ENCODE measurements at regions not wholly inside any gene's neighbourhood (a gene's known extent, or its start where the extent isn't known, plus 50 kb on each side); places are given as distances from the start of the nearest gene placed in this dataset.
A peak's percentile ranks its signal among the peaks of the same experiment; 100 is the strongest.
"Not testable (repeated sequence)": the region's sequence is repeated elsewhere in the genome, so short reads cannot be mapped to it uniquely, and the experiment has no call there.

DNA sequence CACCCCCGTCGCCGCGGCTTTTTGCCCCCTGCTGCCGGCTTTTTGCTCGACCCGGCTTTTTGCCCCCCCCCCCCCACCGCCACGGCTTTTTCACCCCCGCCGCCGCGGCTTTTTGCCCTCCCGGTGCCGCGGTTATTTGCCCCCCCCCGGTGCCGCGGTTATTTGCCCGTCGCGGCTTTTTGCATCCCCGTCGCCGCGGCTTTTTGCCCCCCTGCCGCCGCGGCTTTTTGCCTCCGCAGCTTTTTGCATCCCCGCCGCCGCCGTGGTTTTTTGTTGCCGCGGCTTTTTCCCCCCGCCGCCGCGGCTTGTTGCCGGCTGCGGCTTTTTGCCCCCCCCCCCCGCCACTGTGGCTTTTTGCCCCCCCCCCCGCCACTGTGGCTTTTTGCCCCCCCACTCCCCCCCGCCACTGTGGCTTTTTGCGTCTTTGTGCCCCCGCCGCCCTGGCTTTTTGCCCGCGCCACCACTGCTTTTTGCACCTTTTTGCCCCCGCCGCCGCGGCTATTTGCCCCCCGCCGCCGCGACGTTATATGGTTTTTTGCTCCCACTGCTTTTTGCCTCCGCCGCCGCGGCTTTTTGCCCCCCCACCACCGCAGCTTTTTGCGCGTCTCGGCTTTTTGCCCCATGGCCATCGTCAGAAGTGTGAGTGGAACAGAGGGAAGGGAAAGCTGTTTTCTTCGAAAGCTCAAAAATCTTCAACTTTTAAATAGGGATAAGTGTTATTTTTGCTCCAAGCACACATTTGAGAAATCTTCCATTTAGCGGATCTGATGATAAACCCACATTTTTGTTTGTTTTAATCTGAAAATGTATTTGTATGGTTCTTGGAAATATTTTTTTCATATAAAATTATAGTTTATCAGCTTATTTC, 2787.6 kb downstream of the RPIA start:
- not testable (repeated sequence) for H2BK15ac ChIP-seq (replicated peaks; ENCODE audit: low read depth); H3K56ac ChIP-seq (ENCODE audit: low read length); H4K8ac ChIP-seq (ENCODE audit: low read depth, low read length); H4K5ac ChIP-seq (ENCODE audit: low read length); H3K23ac ChIP-seq (ENCODE audit: low read length); H2AK5ac ChIP-seq (ENCODE audit: low read length); H3K18ac ChIP-seq (ENCODE audit: low read length); H3K36me3 ChIP-seq (ENCODE audit: control insufficient read depth, insufficient read depth, low read length); H3K4me2 ChIP-seq (ENCODE audit: low read length); H2BK5ac ChIP-seq (ENCODE audit: low read length); H2BK120ac ChIP-seq (ENCODE audit: low read depth, low read length); H3K79me1 ChIP-seq (ENCODE audit: low read length); H3K4me1 ChIP-seq (ENCODE audit: control insufficient read depth, low read depth, low read length); H3K9ac ChIP-seq (ENCODE audit: low read length); H3K4ac ChIP-seq (ENCODE audit: low read depth, low read length); H3K27ac ChIP-seq (ENCODE audit: low read depth, low read length); H3K79me2 ChIP-seq (ENCODE audit: control insufficient read depth, insufficient read depth, low read length); H3K4me3 ChIP-seq (ENCODE audit: low read length)
- peaks cover 12% of the 10 kb centered on the region for H3K27me3 ChIP-seq (ENCODE audit: insufficient read depth, low read length, poor library complexity)
- no CpG with 5 or more reads among the region's 70 CpGs for WGBS (ENCODE audit: extremely low coverage, insufficient coverage, low lambda C conversion rate)
- DNase-seq = peak; percentile 29

DNA sequence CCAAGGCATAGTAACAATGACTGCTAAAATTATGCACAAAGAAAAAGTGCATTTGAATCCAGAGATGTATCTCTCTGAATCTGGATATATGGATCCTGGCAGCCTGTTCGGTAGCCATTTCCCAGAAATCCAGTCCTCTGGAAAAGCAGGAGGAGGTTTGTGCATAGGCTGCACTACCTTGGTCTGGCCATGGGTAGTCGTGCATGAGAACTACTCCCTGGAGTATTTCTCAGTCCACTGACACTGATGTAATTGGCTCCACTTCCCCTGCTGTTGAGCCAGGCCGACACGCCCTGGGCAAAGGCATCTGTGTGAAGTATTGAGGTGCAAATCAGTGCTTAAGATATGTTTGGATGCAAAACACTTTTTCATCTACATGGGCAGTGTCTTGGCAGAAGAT, 2793.8 kb downstream of the RPIA start:
- H3K9ac ChIP-seq (ENCODE audit: low read length); H3K4me2 ChIP-seq (ENCODE audit: low read length); DNase-seq; H3K4me1 ChIP-seq (ENCODE audit: control insufficient read depth, low read depth, low read length); H3K27ac ChIP-seq (ENCODE audit: low read depth, low read length); H2BK15ac ChIP-seq (replicated peaks; ENCODE audit: low read depth); H4K5ac ChIP-seq (ENCODE audit: low read length); H2BK5ac ChIP-seq (ENCODE audit: low read length); H2BK120ac ChIP-seq (ENCODE audit: low read depth, low read length); H4K8ac ChIP-seq (ENCODE audit: low read depth, low read length); H3K56ac ChIP-seq (ENCODE audit: low read length); H2AK5ac ChIP-seq (ENCODE audit: low read length); H3K79me1 ChIP-seq (ENCODE audit: low read length); H3K36me3 ChIP-seq (ENCODE audit: control insufficient read depth, insufficient read depth, low read length); H3K79me2 ChIP-seq (ENCODE audit: control insufficient read depth, insufficient read depth, low read length); H3K4me3 ChIP-seq (ENCODE audit: low read length); H3K18ac ChIP-seq (ENCODE audit: low read length); H3K27me3 ChIP-seq (ENCODE audit: insufficient read depth, low read length, poor library complexity); H3K4ac ChIP-seq (ENCODE audit: low read depth, low read length); H3K23ac ChIP-seq (ENCODE audit: low read length): not testable (repeated sequence)
- no CpG with 5 or more reads among the region's 4 CpGs for WGBS (ENCODE audit: extremely low coverage, insufficient coverage, low lambda C conversion rate)

DNA sequence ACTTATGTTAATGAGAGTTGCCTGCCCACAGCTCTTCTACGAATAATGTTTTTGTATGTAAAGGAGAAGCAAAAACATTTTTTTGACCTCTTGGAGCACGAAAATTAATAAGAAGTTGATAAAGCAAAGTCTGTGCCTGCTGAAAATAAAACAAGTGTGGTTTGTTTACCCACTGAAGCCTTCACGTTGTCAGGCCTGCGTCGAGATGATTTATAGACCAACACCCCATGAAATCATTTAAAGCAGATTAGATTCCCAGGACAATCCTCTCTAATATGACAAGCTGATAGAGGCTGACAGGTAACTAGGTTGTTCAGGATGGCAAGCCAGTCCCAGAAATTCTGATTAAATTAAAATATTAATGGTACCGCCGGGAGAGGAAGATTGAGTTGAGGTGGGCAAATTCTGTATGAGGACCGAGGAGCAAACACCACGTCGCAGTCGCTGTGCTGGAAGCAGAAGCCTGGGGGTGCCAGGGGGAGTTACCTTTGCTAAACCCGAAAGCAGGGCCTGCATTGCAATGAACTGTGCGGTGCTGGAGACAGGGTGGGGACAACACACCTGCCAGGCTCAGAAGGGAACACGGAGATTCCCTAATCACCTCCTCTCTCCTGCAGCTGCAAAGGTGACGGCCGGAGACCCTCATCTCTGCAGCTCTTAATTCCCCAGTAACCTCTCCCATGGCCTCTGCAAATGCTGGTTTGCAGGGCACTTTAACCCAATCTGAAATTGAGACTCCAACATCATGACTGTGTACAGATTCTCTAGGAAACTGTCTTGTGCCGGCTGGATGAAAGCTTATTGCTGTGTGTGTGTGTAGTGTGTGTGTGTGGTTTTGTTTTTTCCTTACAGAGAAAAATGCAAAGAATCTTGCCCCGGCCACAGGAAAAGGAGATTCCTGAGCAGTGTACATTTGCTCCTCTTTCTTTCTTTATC, 2805.9 kb downstream of the RPIA start:
- H4K8ac ChIP-seq (ENCODE audit: low read depth, low read length); H3K79me2 ChIP-seq (ENCODE audit: control insufficient read depth, insufficient read depth, low read length); H2BK120ac ChIP-seq (ENCODE audit: low read depth, low read length); H3K4me2 ChIP-seq (ENCODE audit: low read length); H3K23ac ChIP-seq (ENCODE audit: low read length); H3K27me3 ChIP-seq (ENCODE audit: insufficient read depth, low read length, poor library complexity); H3K56ac ChIP-seq (ENCODE audit: low read length); H4K5ac ChIP-seq (ENCODE audit: low read length); H3K4me1 ChIP-seq (ENCODE audit: control insufficient read depth, low read depth, low read length); H2BK15ac ChIP-seq (replicated peaks; ENCODE audit: low read depth); H3K36me3 ChIP-seq (ENCODE audit: control insufficient read depth, insufficient read depth, low read length); H3K27ac ChIP-seq (ENCODE audit: low read depth, low read length); H3K79me1 ChIP-seq (ENCODE audit: low read length); H3K4me3 ChIP-seq (ENCODE audit: low read length); DNase-seq; H2BK5ac ChIP-seq (ENCODE audit: low read length); H3K4ac ChIP-seq (ENCODE audit: low read depth, low read length); H2AK5ac ChIP-seq (ENCODE audit: low read length); H3K18ac ChIP-seq (ENCODE audit: low read length); H3K9ac ChIP-seq (ENCODE audit: low read length): not testable (repeated sequence)
- no CpG with 5 or more reads among the region's 18 CpGs for WGBS (ENCODE audit: extremely low coverage, insufficient coverage, low lambda C conversion rate)

DNA sequence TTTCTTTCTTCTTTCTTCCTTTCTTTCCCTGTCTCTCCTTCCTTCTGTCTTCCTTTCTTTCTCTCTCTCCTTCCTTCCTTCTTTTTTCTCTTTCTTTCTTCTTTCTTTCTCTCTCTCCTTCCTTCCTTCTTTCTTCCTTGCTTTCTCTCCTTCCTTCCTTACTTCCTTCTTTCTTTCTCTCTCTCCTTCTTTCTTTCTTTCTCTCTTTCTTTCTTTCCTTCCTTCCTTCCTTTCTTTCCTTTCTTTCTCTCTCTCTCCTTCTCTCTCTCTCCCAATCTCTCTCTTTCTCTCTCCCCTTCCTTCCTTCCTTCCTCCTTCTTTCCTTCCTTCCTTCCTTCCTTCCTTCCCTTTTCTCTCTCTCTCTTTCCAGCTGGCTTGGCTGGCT, 2806.6 kb downstream of the RPIA start:
- H2BK5ac ChIP-seq (ENCODE audit: low read length); H2BK15ac ChIP-seq (replicated peaks; ENCODE audit: low read depth); H3K36me3 ChIP-seq (ENCODE audit: control insufficient read depth, insufficient read depth, low read length); H3K4me3 ChIP-seq (ENCODE audit: low read length); H3K4ac ChIP-seq (ENCODE audit: low read depth, low read length); DNase-seq; H3K4me1 ChIP-seq (ENCODE audit: control insufficient read depth, low read depth, low read length); H3K79me2 ChIP-seq (ENCODE audit: control insufficient read depth, insufficient read depth, low read length); H3K4me2 ChIP-seq (ENCODE audit: low read length); H3K56ac ChIP-seq (ENCODE audit: low read length); H3K27ac ChIP-seq (ENCODE audit: low read depth, low read length); H4K8ac ChIP-seq (ENCODE audit: low read depth, low read length); H3K18ac ChIP-seq (ENCODE audit: low read length); H3K79me1 ChIP-seq (ENCODE audit: low read length); H3K23ac ChIP-seq (ENCODE audit: low read length); H3K9ac ChIP-seq (ENCODE audit: low read length); H4K5ac ChIP-seq (ENCODE audit: low read length); H2BK120ac ChIP-seq (ENCODE audit: low read depth, low read length); H2AK5ac ChIP-seq (ENCODE audit: low read length); H3K27me3 ChIP-seq (ENCODE audit: insufficient read depth, low read length, poor library complexity): not testable (repeated sequence)

DNA sequence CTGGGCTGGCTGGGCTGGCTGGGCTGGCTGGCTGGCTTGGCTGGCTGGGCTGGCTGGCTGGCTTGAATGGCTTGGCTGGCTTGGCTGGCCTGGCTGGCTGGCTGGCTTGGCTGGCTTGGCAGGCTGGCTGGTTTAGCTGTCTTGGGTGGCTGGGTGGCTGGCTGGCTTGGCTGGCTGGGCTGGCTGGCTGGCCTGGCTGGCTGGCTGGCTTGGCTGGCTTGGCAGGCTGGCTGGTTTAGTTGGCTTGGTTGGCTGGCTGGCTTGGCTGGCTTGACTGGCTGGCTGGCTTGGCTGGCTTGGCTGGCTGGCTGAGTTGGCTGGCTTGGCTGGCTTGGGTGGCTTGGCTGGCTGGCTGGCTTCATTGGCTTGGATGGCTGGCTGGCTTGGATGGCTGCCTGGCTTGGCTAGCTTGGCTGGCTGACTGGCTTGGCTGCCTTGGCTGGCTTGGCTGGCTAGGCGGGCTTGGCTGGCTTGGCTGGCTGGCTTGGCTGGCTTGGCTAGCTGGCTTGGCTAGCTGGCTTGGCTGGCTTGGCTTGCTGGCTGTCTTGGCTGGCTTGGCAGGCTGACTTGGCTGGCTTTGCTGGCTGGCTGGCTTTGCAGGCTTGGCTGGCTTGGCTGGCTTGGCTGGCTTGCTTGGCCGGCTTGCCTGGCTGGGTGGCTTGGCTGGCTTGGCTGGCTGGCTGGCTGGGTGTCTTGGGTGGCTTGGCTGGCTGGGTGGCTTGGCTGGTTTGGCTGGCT, 2807.2 kb downstream of the RPIA start:
- not testable (repeated sequence) for H3K79me2 ChIP-seq (ENCODE audit: control insufficient read depth, insufficient read depth, low read length); H3K4me2 ChIP-seq (ENCODE audit: low read length); DNase-seq; H3K36me3 ChIP-seq (ENCODE audit: control insufficient read depth, insufficient read depth, low read length); H2AK5ac ChIP-seq (ENCODE audit: low read length); H2BK15ac ChIP-seq (replicated peaks; ENCODE audit: low read depth); H3K4me1 ChIP-seq (ENCODE audit: control insufficient read depth, low read depth, low read length); H3K18ac ChIP-seq (ENCODE audit: low read length); H3K79me1 ChIP-seq (ENCODE audit: low read length); H3K4me3 ChIP-seq (ENCODE audit: low read length); H3K56ac ChIP-seq (ENCODE audit: low read length); H3K27ac ChIP-seq (ENCODE audit: low read depth, low read length); H4K8ac ChIP-seq (ENCODE audit: low read depth, low read length); H3K27me3 ChIP-seq (ENCODE audit: insufficient read depth, low read length, poor library complexity); H2BK120ac ChIP-seq (ENCODE audit: low read depth, low read length); H2BK5ac ChIP-seq (ENCODE audit: low read length); H3K4ac ChIP-seq (ENCODE audit: low read depth, low read length); H3K23ac ChIP-seq (ENCODE audit: low read length); H4K5ac ChIP-seq (ENCODE audit: low read length); H3K9ac ChIP-seq (ENCODE audit: low read length)
- WGBS (ENCODE audit: extremely low coverage, insufficient coverage, low lambda C conversion rate) = no CpG with 5 or more reads among the region's 2 CpGs
